H9 (cell line): ENCODE measurements at regions not wholly inside any gene's neighbourhood (a gene's known extent, or its start where the extent isn't known, plus 50 kb on each side); places are given as distances from the start of the nearest gene placed in this dataset.

Source experiments
- DNase-seq: peaks from one replicate; pipeline ENCODE4 v3.0.0-alpha.2; 2017
- H2AFZ ChIP-seq: one replicate; pipeline ENCODE4 v1.6.1; 2013; ENCODE audit warnings: mild to moderate bottlenecking, low read length, control low read depth, moderate library complexity
- H2AK5ac ChIP-seq: 2 replicates; pipeline ENCODE4 v1.6.1; 2013; ENCODE audit warnings: low read length, control low read depth, mixed read lengths; ENCODE audit not compliant: insufficient read length
- H2BK120ac ChIP-seq: one replicate; pipeline ENCODE4 v1.6.1; 2013; ENCODE audit warnings: low read depth, mild to moderate bottlenecking, low read length, control low read depth, inconsistent platforms; ENCODE audit not compliant: poor library complexity, severe bottlenecking
- H2BK12ac ChIP-seq: 2 replicates; pipeline ENCODE4 v1.6.1; 2013; ENCODE audit warnings: low read length, control low read depth, mixed read lengths, low read depth; ENCODE audit not compliant: insufficient read length
- H2BK15ac ChIP-seq: 2 replicates; pipeline ENCODE4 v1.6.1; 2013; ENCODE audit warnings: low read depth, low read length, control low read depth
- H2BK20ac ChIP-seq: one replicate; pipeline ENCODE4 v1.6.1; 2013; ENCODE audit warnings: low read depth, mild to moderate bottlenecking, low read length, control low read depth, inconsistent platforms; ENCODE audit not compliant: poor library complexity, severe bottlenecking
- H2BK5ac ChIP-seq: 2 replicates; pipeline ENCODE4 v1.6.1; 2013; ENCODE audit warnings: low read length, control low read depth, mixed read lengths; ENCODE audit not compliant: insufficient read length
- H3K14ac ChIP-seq: 2 replicates; pipeline ENCODE4 v1.6.1; 2013; ENCODE audit warnings: low read length, control low read depth; ENCODE audit not compliant: insufficient read depth
- H3K18ac ChIP-seq: 2 replicates; pipeline ENCODE4 v1.6.1; 2013; ENCODE audit warnings: low read depth, mild to moderate bottlenecking, mixed read lengths, low read length, control low read depth; ENCODE audit not compliant: insufficient read length
- H3K23ac ChIP-seq: 2 replicates; pipeline ENCODE4 v1.6.1; 2013; ENCODE audit warnings: low read length, control low read depth, mixed read lengths, low read depth; ENCODE audit not compliant: insufficient read length
- H3K23me2 ChIP-seq: 2 replicates; pipeline ENCODE4 v1.6.1; 2013; ENCODE audit warnings: low read depth, mild to moderate bottlenecking, mixed read lengths, low read length, control low read depth; ENCODE audit not compliant: insufficient read length, poor library complexity, severe bottlenecking
- H3K27ac ChIP-seq: 2 replicates; pipeline ENCODE4 v1.5.1; 2013; ENCODE audit warnings: low read length, control low read depth, mixed read lengths, low read depth; ENCODE audit not compliant: insufficient read length
- H3K27me3 ChIP-seq: 2 replicates; pipeline ENCODE4 v1.6.1; 2013; ENCODE audit warnings: low read length, control low read depth, inconsistent platforms; ENCODE audit not compliant: insufficient read depth
- H3K4ac ChIP-seq: 2 replicates; pipeline ENCODE4 v1.6.1; 2013; ENCODE audit warnings: low read depth, mild to moderate bottlenecking, control low read depth, inconsistent platforms, low read length, moderate library complexity
- H3K4me1 ChIP-seq: 2 replicates; pipeline ENCODE4 v1.6.1; 2013; ENCODE audit warnings: low read length, control low read depth, inconsistent platforms; ENCODE audit not compliant: insufficient read depth
- H3K4me2 ChIP-seq: 2 replicates; pipeline ENCODE4 v1.6.1; 2013; ENCODE audit warnings: low read length, control low read depth, mixed read lengths; ENCODE audit not compliant: insufficient read length, insufficient read depth
- H3K56ac ChIP-seq: 2 replicates; pipeline ENCODE4 v1.6.1; 2013; ENCODE audit warnings: low read depth, mild to moderate bottlenecking, mixed read lengths, low read length, control low read depth; ENCODE audit not compliant: insufficient read length
- H3K79me1 ChIP-seq: 2 replicates; pipeline ENCODE4 v1.6.1; 2013; ENCODE audit warnings: low read depth, mild to moderate bottlenecking, moderate library complexity, low read length, control low read depth, inconsistent platforms; ENCODE audit not compliant: insufficient read depth, poor library complexity, severe bottlenecking
- H3K79me2 ChIP-seq: 2 replicates; pipeline ENCODE4 v1.6.1; 2013; ENCODE audit warnings: low read length, control low read depth, inconsistent platforms; ENCODE audit not compliant: insufficient read depth
- H3K9ac ChIP-seq: 2 replicates; pipeline ENCODE4 v1.6.1; 2013; ENCODE audit warnings: low read length, control low read depth, mixed read lengths; ENCODE audit not compliant: insufficient read length; ENCODE audit errors: extremely low read depth
- H3K9me3 ChIP-seq: one replicate; pipeline ENCODE4 v1.6.1; 2013; ENCODE audit warnings: low read depth, low read length, inconsistent platforms; ENCODE audit not compliant: control insufficient read depth
- H3T11ph ChIP-seq: one replicate; pipeline ENCODE4 v1.6.1; 2013; ENCODE audit warnings: mild to moderate bottlenecking, low read length, control low read depth, inconsistent platforms
- H4K20me1 ChIP-seq: one replicate; pipeline ENCODE4 v1.6.1; 2013; ENCODE audit not compliant: control insufficient read depth, insufficient read length, insufficient read depth
- H4K5ac ChIP-seq: 2 replicates; pipeline ENCODE4 v1.6.1; 2013; ENCODE audit warnings: low read depth, mild to moderate bottlenecking, mixed read lengths, low read length, control low read depth; ENCODE audit not compliant: insufficient read length
- H4K8ac ChIP-seq: replicated peaks from 2 replicates; pipeline ENCODE4 v1.6.1; 2013; ENCODE audit warnings: low read length, control low read depth, mixed read lengths, low read depth; ENCODE audit not compliant: insufficient read length
- H4K91ac ChIP-seq: 2 replicates; pipeline ENCODE4 v1.6.1; 2013; ENCODE audit warnings: low read depth, mild to moderate bottlenecking, moderate library complexity, mixed read lengths, low read length, control low read depth; ENCODE audit not compliant: insufficient read length
- H3K27ac Mint-ChIP-seq, 3 experiments: 2 replicates in 2 of 3; 3 replicates in 1 of 3; pipeline ENCODE4 v1.8.0; 2020 to 2021; ENCODE audit warnings: mixed read lengths in 3 of 3, mild to moderate bottlenecking in 1 of 3, moderate library complexity in 1 of 3
- H3K27me3 Mint-ChIP-seq: 2 replicates; pipeline ENCODE4 v1.8.0; 2021; ENCODE audit warnings: low read depth, mild to moderate bottlenecking, moderate library complexity, mixed read lengths
- H3K36me3 Mint-ChIP-seq, 3 experiments: 2 replicates in 2 of 3; 3 replicates in 1 of 3; pipeline ENCODE4 v1.8.0; 2020 to 2021; ENCODE audit warnings: low read depth in 3 of 3, mixed read lengths in 3 of 3; ENCODE audit not compliant: insufficient read depth in 1 of 3
- H3K4me1 Mint-ChIP-seq, 2 experiments: 2 replicates each; pipeline ENCODE4 v1.8.0; 2020; ENCODE audit warnings: mixed read lengths in 2 of 2
- H3K4me3 Mint-ChIP-seq, 2 experiments: 2 replicates in 1 of 2; 3 replicates in 1 of 2; pipeline ENCODE4 v1.8.0; 2020 to 2021; ENCODE audit warnings: mild to moderate bottlenecking in 2 of 2, mixed read lengths in 2 of 2, moderate library complexity in 1 of 2
- H3K9me3 Mint-ChIP-seq, 2 experiments: 2 replicates in 1 of 2; 3 replicates in 1 of 2; pipeline ENCODE4 v1.8.0; 2020; ENCODE audit warnings: mild to moderate bottlenecking in 2 of 2, mixed read lengths in 2 of 2, moderate library complexity in 1 of 2
- WGBS: extraction: QIAGEN DNeasy Blood & Tissue Kit; methylation state at CpG from one replicate; pipeline ENCODE4 v1.1.7; 2013; ENCODE audit warnings: missing lambda C conversion rate, low lambda C conversion rate, mixed read lengths; ENCODE audit not compliant: insufficient read length; ENCODE audit errors: extremely low coverage; 5-methylcytosine and 5-hydroxymethylcytosine counted together
- TF ChIP-seq, protein P1 (sequence below): fragments of 200-600 bp; sonication (generic); conservative IDR thresholded peaks from 3 replicates; pipeline ENCODE4 v1.8.0; 2021; ENCODE audit warnings: antibody characterized with exemption, mild to moderate bottlenecking

DNA sequence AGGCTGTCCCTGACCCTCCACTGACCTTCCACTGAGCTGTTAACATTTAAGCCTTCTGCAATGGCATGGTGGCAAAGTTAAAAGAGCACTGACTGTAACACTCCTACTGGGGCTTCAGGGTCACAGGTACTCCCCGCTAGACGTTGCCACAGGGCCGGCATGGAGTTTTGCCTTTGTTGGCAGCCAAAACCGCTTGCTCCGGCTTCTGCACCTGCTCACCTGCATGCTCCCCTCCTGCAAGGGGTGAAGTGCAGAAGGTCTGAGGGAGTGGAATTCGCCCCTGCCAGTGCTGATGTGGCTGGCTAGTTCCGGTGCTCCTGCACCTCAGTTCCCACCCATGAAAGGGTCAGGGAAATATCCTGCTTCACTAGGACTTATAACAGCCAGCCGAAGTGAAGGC, 571.4 kb downstream of the RAPGEF2 start:
- no peaks in the 10 kb centered on the region for H3K79me2 ChIP-seq
- no peak overlapping the region for H3K9ac ChIP-seq
- H4K5ac ChIP-seq: no peak overlapping the region
- no peak overlapping the region for H3K27ac ChIP-seq
- H3K23me2 ChIP-seq: no peaks in the 10 kb centered on the region
- H2BK120ac ChIP-seq: no peak overlapping the region
- no peaks in the 10 kb centered on the region for H3K9me3 ChIP-seq
- no peak overlapping the region for H2AFZ ChIP-seq
- Mint-ChIP-seq H3K27me3 (no peaks in the 10 kb centered on the region), H3K4me1 (peaks cover 7 to 10% of the 10 kb centered on the region in 2 experiments), H3K9me3 (no peaks in the 10 kb centered on the region; a peak in 2 of 5 replicates), H3K27ac (no peak overlapping the region), H3K36me3 (no peaks in the 10 kb centered on the region; a peak in 1 of 7 replicates), H3K4me3 (no peak overlapping the region)
- H4K91ac ChIP-seq: no peak overlapping the region
- H3T11ph ChIP-seq: no peak overlapping the region
- H4K20me1 ChIP-seq: no peaks in the 10 kb centered on the region
- H3K27me3 ChIP-seq: no peaks in the 10 kb centered on the region
- no peak overlapping the region for H3K4ac ChIP-seq
- no peak overlapping the region for H4K8ac ChIP-seq
- H3K23ac ChIP-seq: no peak overlapping the region
- H3K14ac ChIP-seq: no peak overlapping the region
- no peak overlapping the region for H2BK20ac ChIP-seq
- H2BK12ac ChIP-seq: no peak overlapping the region
- H3K4me2 ChIP-seq: no peak overlapping the region
- H3K4me1 ChIP-seq: no peaks in the 10 kb centered on the region
- H2BK15ac ChIP-seq: no peak overlapping the region
- WGBS: no CpG with 5 or more reads among the region's 8 CpGs
- TF ChIP-seq, protein P1, sequence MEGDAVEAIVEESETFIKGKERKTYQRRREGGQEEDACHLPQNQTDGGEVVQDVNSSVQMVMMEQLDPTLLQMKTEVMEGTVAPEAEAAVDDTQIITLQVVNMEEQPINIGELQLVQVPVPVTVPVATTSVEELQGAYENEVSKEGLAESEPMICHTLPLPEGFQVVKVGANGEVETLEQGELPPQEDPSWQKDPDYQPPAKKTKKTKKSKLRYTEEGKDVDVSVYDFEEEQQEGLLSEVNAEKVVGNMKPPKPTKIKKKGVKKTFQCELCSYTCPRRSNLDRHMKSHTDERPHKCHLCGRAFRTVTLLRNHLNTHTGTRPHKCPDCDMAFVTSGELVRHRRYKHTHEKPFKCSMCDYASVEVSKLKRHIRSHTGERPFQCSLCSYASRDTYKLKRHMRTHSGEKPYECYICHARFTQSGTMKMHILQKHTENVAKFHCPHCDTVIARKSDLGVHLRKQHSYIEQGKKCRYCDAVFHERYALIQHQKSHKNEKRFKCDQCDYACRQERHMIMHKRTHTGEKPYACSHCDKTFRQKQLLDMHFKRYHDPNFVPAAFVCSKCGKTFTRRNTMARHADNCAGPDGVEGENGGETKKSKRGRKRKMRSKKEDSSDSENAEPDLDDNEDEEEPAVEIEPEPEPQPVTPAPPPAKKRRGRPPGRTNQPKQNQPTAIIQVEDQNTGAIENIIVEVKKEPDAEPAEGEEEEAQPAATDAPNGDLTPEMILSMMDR: no peak
- no peak overlapping the region for H3K18ac ChIP-seq
- no peak overlapping the region for H3K56ac ChIP-seq
- no peaks in the 10 kb centered on the region for H3K79me1 ChIP-seq
- DNase-seq: no peak
- H2BK5ac ChIP-seq: no peak overlapping the region
- no peak overlapping the region for H2AK5ac ChIP-seq
